ENCODE measurements at regions not wholly inside any gene's neighbourhood (a gene's known extent, or its start where the extent isn't known, plus 50 kb on each side); places are given as distances from the start of the nearest gene placed in this dataset.

- no peak for DNase-seq (ENCODE audit: low read depth)
Measured at GRCh38 chr5:130251931-130252330, 347.7 kb downstream of the CHSY3 start.

- no peak for DNase-seq (ENCODE audit: low read depth)
Measured at GRCh38 chr5:130243641-130244040, 339.4 kb downstream of the CHSY3 start.

- DNase-seq (ENCODE audit: low read depth) = no peak
Measured at GRCh38 chr5:130237721-130238120, 333.5 kb downstream of the CHSY3 start.

Measured in fibroblast of gingiva (primary cell).